Head of caudate nucleus (tissue), 42 donors: ENCODE measurements at regions not wholly inside any gene's neighbourhood (a gene's known extent, or its start where the extent isn't known, plus 50 kb on each side); places are given as distances from the start of the nearest gene placed in this dataset.

Experiments used
- DNase-seq, 42 donors: peaks; one replicate each; pipeline versions ENCODE4 v3.0.0 to v3.0.0-alpha.2; 2020 to 2021; ENCODE audit warnings: mixed read lengths in 7 of 42
- intact Hi-C: fragments of 100-400 bp; cut with DNase I; formaldehyde crosslinking; loops from one replicate; pipeline ENCODE4 v1.15.0; 2022

GRCh38 chr16:64740261-64740660 lies 381.6 kb downstream of the CDH11 start:
- no peak for DNase-seq
- intact Hi-C loops: no loop called here

- intact Hi-C loops: no loop called here
- no peak for DNase-seq
Measured at GRCh38 chr16:64738321-64738960, 383.4 kb downstream of the CDH11 start.

- no peak for DNase-seq
Measured at GRCh38 chr16:64736857-64737256, 385.0 kb downstream of the CDH11 start.

GRCh38 chr16:64731891-64732290 lies 390.0 kb downstream of the CDH11 start:
- no peak for DNase-seq
- intact Hi-C loops: no loop called here

More at GRCh38 chr16:64736857-64737256, 385.0 kb downstream of the CDH11 start:
- intact Hi-C loops: no loop called here

GRCh38 chr16:64730261-64730660 lies 391.6 kb downstream of the CDH11 start:
- no peak for DNase-seq
- intact Hi-C loops: no loop called here

GRCh38 chr16:64724339-64724738 lies 397.5 kb downstream of the CDH11 start:
- no peak for DNase-seq
- intact Hi-C loops: no loop called here

GRCh38 chr16:64718486-64718885 lies 403.4 kb downstream of the CDH11 start:
- DNase-seq: no peak
- intact Hi-C loops: no loop called here

GRCh38 chr16:64717871-64718270 lies 404.0 kb downstream of the CDH11 start:
- intact Hi-C loops: no loop called here
- no peak for DNase-seq

- intact Hi-C loops: no loop called here
Measured at GRCh38 chr16:64715624-64716023, 406.2 kb downstream of the CDH11 start.

GRCh38 chr16:64712026-64712425 lies 409.8 kb downstream of the CDH11 start:
- DNase-seq: no peak
- intact Hi-C loops: no loop called here

More at GRCh38 chr16:64715624-64716023, 406.2 kb downstream of the CDH11 start:
- no peak for DNase-seq

GRCh38 chr16:64711596-64711995 lies 410.3 kb downstream of the CDH11 start:
- no peak for DNase-seq
- intact Hi-C loops: no loop called here

GRCh38 chr16:64711026-64711425 lies 410.8 kb downstream of the CDH11 start:
- DNase-seq: no peak
- intact Hi-C loops: no loop called here

- intact Hi-C loops: no loop called here
- no peak for DNase-seq
Measured at GRCh38 chr16:64705443-64705842, 416.4 kb downstream of the CDH11 start.

- no peak for DNase-seq
- intact Hi-C loops: no loop called here
Measured at GRCh38 chr16:64704386-64704785, 417.5 kb downstream of the CDH11 start.

- no peak for DNase-seq
- intact Hi-C loops: no loop called here
Measured at GRCh38 chr16:64702415-64702814, 419.4 kb downstream of the CDH11 start.

- intact Hi-C loops: no loop called here
- DNase-seq: no peak
Measured at GRCh38 chr16:64700628-64701027, 421.2 kb downstream of the CDH11 start.

GRCh38 chr16:64696866-64697265 lies 425.0 kb downstream of the CDH11 start:
- no peak for DNase-seq
- intact Hi-C loops: no loop called here

- intact Hi-C loops: no loop called here
- no peak for DNase-seq
Measured at GRCh38 chr16:64695684-64696083, 426.2 kb downstream of the CDH11 start.

GRCh38 chr16:64693946-64694345 lies 427.9 kb downstream of the CDH11 start:
- no peak for DNase-seq
- intact Hi-C loops: no loop called here

- intact Hi-C loops: no loop called here
- DNase-seq: no peak
Measured at GRCh38 chr16:64687786-64688185, 434.1 kb downstream of the CDH11 start.

- DNase-seq: no peak
- intact Hi-C loops: no loop called here
Measured at GRCh38 chr16:64687123-64687522, 434.7 kb downstream of the CDH11 start.
